HG02763 (cell line): ENCODE measurements at regions not wholly inside any gene's neighbourhood (a gene's known extent, or its start where the extent isn't known, plus 50 kb on each side); places are given as distances from the start of the nearest gene placed in this dataset.
"Not testable (repeated sequence)": the region's sequence is repeated elsewhere in the genome, so short reads cannot be mapped to it uniquely, and the experiment has no call there.

Source experiments
- ATAC-seq: cut with Tn5 transposase; IDR thresholded peaks from one replicate; pipeline ENCODE4 v1.9.1; 2021; ENCODE audit warnings: mild to moderate bottlenecking, moderate library complexity; ENCODE audit not compliant: unreplicated experiment

DNA sequence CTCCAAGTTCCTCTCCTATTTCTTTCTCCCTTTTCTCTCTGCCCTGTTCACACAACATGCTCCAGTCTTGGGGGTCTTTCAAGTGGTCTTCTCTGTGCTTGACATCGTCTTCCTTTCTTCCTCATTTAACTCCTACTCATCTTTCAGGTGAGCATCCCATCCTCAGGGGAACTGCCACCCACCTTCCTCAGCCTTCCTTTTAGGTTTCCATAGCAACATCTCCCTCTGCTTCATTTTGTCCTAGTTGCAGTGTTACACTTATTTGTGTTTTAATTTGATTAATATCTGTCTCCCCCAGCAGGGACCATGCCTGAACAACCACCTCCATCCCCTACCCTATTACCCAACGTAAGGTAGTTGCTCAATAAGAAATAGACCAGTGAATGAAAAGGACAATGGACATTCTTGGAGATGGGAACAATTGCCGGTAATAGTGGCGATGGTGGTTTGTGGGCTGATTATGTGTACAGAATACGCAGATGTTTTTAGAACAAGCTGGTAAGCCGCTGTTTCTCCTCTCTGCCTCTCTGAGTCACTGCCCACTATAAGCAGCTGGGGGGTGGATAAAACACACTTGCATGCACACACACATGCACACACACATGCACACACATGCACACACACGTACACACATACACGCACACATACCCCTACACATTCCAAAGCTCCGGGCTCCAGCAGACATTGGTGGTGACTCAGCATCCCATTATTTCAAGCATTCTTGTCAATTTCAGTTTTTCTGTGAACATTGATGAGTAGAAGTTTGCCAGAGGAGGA lies 251.6 kb downstream of the GATA3 start:
- no peak for ATAC-seq

DNA sequence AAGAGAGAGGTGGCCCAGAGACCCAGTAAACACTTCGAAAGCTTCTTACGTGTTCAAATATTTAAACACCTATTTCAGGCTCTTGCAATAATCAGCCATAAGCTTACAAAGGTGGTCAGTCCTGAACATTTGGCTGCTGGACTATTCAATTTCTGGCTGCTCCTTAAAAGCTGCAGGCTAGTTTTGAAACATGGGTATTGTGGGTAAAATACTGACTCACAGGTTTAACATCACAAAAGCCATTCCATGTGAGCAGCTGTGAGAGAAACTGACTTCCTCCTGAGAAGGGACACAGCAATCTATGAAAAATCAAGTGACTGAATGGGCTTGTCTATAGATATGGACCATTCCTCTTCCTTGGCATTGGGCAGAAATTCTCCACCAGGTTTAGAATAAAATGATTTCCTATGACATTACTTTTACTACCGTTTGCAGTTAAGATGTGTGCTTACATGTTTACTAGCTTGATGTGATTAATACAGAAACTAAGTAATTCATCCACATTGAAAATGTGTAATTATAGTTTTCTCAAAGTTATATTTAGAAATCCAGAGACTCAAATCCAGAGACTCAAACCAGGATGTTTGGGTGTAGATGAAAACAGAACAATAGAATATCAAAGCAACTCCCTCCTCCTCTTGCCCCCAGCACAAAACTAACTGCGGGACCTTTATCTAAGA lies 252.3 kb downstream of the GATA3 start:
- ATAC-seq, result no peak

DNA sequence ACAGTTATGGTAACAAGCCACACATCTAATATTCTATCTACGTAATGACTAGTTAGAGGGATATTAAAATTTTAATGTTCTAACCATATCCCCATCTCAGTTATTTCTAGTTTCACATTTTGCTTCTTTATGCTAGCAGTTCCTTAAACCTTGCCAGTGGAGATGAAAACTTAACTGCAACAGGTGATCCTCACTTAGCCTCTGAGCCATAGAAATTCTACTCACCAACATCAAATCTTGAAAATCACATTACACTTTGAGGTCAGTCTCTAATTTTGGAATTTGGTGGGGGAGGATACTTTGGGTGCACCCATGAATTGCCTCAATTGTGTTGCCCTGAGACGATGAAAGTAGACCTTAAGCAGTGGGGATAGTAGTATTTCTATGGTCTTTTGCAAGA lies 256.4 kb downstream of the GATA3 start:
- ATAC-seq, result no peak

DNA sequence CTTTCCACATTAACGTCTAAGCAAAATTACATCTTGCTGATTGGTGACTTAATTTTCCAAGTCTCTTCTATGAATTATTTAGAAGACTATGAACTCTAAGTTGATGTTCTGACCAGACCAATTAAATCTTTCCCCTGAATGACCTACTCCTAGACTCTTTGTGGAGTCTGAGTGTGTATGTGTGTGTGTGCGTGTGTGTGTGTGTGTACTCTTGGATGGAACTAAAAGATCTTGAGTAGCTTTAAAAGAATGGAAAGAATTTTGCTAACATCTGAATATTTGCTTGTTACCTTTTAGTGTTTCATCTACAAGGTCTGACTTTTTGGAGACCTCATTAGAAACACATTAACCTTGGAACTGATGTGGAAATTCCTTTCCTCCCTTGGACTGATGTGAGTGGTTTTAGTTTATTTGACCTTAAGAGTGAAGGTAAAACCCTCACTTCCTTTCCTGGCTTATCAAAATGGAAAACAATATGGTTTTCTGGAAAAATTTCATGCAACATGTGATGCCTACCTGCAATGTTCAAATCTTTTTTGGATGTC lies 257.1 kb downstream of the GATA3 start:
- no peak for ATAC-seq

DNA sequence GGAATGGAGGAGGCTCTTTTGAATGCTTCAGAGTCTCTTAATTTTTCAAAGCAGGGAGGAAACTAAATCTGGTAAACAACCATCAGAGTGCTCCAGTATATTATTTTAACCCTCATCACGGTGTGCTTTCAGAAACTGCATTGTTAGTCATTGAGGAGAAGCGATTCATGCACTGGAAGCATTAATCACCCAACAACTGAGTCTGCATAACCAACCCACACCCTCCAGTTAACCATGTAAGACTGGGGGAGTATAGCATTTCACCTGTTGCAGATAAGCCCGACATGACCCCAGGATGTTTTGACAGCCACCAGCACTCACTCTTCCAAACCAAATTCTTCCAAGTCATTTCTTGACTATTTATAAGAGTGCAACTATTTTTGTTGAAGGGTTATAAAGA lies 257.6 kb downstream of the GATA3 start:
- no peak for ATAC-seq

DNA sequence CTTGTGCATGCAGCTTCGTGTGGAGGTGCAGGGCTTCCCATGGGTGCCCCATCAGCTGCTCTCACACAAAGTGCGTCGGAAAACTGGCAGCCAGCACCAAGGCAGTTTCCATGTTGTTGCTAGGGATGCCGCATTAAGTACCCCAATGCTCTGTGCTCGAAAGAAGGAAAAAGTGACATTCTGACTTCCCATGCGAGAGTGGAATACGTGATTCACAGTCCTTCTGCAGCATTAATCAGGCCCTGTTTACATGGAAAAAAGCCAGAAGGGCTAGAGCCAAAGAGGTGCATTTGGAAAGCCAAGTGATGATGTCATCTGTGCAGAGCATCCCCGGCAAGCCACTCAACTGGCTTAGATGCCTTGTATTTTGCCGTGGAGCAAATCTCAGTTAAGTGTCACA lies 258.3 kb downstream of the GATA3 start:
- no peak for ATAC-seq

DNA sequence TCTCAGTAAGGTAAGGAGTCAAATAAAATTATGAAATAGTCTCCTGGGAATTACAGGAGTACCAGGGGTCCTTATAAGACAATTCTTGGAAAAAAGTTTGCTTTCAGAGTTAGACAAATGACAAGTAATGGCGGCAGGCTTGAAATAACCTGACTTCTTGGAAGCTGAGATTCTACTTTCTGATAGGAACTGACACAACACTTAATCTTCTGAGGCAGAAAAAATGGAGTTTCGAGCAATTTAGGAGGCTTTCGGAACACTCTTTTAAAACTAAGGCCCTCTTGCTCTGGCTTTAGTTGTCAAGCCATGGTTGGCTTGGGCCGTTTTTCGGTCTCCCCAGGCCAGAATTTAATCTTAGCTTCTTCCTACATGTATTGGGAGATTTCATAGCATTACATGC lies 260.0 kb downstream of the GATA3 start:
- ATAC-seq, result no peak

DNA sequence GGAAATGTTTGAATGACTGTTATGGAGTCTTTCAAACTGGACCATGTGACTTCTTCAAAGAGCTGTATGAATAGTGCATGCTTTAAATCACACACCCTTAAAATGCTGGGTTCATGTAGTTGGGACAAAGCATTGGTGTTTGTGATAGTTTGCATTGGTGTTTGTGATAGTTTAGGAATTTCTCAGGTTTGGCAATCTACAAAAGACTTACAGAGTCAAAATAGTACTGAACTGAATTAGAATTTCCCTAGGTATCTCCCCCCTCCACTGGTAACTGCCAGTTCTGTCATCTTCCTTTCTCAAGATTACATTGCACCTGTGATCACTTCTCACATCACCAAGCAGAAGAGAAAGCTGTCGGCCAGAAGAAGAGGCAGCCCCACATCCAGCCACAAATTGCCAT lies 261.1 kb downstream of the GATA3 start:
- ATAC-seq, result no peak

DNA sequence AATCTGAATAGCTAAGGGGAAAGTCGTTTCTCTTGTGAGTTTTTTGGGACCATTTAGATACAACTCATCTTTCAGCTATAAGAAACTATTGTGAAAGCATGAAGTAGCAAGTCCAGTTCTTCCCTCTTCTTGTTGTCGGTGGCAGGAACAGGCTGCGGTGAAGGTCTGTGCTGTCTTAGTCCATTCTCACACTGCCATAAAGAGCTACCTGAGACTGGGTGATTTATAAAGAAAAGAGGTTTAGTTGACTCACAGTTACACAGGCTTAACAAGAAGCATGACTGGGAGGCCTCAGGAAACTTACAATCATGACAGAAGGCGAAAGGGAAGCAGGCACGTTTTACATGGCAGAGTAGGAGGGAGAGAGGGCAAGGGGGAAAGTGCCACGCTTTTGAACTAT lies 261.8 kb downstream of the GATA3 start:
- no peak for ATAC-seq

DNA sequence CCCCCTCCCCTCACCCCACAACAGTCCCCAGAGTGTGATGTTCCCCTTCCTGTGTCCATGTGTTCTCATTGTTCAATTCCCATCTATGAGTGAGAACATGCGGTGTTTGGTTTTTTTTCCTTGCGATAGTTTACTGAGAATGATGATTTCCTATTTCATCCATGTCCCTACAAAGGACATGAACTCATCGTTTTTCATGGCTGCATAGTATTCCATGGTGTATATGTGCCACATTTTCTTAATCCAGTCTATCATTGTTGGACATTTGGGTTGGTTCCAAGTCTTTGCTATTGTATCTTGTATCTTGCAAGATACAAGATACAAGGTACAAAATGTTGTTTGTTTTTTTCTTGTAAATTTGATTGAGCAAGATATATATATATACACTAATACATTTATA lies 263.9 kb downstream of the GATA3 start:
- not testable (repeated sequence) for ATAC-seq

DNA sequence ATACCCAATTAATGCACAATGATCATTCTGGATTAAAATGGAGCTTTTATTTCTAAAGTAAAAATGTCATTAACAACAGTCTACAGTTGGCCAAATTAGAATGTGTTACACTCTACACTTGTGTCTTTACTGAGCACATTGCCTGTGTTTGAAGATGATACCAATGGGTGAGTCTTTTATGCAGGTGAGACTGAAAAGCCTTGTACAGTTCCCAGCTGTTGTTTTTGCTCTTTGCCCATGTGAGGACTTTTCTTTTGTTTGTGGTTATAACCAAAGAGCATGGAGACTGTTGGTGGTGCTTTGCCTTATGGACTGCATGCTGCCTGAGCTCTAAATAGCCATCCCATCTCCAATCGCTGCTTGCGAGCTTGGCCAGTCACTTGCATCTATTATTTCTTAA lies 264.5 kb downstream of the GATA3 start:
- ATAC-seq, result no peak

DNA sequence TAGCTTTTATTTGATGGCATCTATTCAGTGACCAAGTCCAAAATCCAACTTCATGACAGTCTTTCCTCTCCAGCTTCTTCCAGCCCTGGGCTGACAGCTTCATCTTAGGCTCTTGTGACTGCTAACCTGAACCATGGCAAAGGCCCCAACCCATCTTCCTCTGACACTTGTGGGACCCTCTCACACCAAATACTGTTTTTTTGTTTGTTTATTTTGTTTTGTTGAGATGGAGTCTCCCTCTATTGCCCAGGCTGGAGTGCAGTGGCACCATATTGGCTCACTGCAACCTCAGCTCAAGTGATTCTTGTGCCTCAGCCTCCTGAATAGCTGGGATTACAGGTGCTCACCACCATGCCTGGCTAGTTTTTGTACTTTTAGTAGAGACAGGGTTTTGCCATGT lies 265.2 kb downstream of the GATA3 start:
- ATAC-seq, result no peak

DNA sequence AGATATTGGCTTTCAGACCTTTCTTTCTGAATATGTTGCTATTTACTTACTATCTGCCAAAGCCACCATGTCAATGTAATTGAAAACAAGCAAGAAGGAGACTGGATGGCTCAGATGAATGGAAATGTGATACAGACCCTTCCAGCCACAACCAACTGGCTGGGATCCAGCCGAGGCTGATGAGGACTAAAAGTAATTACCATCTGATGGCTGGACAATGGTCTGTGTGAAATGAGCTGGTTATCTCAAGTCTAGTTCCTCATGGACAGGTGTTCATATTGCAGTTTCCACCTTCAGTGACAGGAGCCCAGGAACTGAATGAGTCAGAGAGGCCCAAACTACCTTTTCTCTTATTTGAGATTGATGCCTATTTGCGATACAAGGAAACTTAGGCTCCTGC lies 267.5 kb downstream of the GATA3 start:
- no peak for ATAC-seq

DNA sequence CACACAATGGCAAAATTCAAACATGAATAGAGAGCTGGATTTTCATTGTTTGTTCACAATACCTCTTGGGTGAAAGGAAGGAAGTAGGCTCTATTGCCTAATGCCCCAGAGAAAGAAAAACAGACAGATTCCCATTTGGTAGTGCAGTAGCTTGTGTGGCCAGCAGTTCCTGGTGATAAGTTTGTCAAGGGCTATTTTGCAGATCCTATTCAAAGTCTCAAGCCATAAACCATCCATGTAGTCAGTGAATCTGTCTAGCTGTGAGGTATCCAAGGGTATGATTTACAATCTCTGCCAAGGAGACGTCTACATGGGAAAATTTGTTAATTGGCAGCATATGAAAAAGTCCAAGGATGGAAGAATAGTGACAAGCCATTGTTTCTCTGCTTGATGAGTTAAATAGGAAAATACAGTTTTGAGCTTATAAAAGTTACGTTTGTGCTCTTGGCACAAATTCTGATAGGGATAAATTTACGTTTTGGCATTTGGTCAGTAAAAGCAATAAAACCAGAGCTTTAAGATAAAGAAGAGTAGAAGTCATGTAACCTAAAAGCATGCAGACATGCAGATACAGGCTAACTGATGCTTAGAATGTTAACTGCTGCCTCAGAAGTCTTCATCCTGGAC lies 269.1 kb downstream of the GATA3 start:
- ATAC-seq, result no peak

DNA sequence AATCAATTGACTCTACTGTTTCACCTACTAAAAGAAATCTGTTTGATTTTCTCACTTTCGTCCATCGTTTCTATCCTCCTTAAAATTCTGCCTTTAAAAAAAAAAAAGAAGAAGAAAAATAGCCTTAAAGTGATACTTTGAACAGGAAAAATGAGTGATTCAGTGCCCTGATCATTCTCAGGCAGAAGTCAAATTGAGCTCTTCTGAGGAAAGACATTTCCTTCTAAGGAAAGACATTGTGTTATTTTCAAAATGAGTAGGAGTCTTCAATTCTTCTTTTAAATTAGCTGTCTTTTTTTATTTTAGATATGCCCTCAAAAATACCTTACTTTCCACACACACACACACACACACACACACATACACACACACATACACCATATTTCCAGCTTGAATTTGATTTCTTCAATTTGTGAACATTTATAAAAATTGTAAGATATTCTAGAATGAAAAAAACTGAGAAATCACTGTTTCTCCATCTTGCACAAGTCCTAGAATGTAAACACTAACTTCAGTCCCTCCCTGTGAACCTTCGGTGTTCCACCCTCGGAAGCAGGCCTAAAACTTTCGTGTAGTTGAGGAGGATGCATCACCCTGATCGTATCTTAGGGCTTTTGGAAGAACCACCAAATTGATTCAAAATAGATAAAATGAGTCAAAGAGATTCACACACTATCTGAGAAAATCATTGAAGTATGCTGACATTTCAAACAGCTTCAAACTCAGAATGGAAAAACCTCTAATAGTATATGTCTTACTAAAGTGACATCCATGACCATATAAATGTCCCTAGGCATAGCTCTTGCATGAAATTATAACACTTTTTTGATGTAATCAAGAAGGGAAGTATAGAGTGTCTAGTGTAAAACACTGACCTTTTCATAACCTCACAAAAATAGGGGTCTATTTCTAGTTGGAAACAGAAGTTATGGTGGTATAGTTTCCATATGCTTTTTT lies 270.8 kb downstream of the GATA3 start:
- ATAC-seq, result no peak

DNA sequence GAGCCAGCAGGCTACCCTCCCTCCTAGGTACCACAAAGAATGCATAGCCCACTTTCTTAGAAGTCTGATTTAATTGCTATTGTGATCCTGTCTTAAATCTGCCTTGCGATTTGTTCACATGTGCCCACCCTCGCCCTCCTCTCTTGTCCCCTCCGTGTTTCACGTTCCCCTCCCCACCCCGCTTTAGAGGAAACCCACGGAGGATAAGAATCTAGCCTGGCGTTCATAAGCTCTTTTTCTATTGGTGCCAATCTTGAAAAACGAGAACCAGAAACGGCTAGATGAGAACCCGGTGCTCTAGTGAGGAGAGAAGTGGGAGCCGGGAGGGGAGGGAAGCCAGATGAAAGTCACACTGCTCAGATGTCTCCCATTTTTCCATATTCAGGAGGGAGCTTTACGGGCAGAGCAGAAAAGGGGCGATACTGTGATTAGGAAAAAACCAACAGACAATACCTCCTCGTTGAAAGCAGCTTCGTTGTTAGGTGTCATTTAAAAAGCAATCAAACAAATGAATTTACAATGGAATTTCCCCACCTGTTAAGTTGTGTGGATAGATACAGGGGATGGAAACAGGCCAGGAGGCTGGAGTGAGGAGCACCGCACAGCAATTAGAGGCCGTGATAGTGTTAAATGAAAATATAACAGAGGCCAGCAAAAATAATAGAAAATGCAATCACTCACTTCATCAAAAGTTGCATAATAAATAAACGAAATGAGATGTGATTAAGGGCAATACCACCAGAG lies 272.1 kb downstream of the GATA3 start:
- ATAC-seq, result no peak

DNA sequence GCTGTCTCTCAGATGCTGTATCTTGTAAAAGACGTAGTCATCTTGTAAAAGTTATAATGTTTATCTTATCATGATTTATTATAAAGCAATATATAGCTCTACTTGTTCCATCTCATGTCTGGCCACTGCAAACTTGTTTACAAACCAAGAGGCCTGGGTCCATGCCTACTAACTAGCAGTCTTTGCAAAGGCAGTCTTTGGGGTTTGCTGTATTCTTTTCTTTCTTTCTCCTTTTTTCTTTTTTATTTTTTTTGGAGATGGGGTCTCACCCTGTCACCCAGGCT lies 272.6 kb downstream of the GATA3 start:
- ATAC-seq, result no peak

DNA sequence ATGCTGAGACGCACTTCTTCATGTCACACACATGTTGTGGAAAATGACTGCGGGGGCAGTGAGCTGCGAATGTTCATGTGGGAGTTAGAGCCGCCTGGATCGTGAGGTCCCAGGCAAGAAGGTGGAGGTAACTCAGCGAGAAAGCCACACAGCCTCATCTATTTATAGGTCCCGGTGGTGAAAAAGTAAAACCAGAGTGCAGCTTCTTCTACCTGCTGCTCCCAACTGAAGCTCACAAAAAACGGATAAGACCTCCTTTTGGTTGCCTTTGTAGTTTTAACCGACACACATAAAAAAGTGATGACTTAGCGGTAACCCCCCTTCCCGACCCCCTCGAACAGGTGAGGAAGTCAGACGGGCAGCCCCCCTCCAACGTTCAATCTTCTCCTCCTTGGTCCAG lies 276.9 kb downstream of the GATA3 start:
- no peak for ATAC-seq

DNA sequence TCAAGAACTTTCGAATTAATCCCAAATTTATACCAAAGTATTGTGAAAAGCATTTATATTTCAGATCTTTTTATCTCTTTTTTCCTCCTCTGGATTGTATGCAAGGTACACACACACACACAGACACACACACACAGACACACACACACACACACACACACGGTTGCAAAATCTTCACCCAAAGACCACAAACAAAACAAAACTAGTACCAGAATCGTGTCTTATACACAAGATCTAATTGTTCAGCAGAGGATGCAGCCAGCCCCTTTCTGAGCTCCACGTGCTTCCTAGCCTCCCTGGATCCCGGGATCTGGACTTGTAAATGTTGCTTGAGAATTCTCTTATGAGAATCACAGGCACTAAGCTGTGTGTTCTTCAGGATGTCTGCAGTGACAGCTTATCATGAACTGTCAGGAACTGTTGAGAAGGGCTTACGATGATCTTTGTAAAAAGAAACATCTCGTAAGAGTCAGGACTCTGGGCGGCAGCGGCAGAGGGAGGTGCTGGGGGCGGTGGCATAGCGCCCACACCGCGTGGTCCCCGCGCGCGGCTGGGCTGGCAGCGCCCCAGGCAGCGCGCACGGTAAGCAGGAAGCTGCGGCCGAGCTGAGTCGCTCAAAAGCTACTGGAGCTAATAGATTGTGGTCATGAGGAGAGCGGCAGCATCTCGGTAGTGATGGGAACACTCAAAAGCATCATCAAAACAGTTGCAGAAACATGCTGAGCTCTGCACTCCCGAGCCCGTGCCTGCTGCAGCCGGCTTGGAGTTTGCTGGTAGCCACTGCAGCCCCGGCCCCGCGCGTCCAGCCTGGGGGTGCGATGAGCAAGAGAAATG lies 277.6 kb downstream of the GATA3 start:
- peak; percentile 77 for ATAC-seq

DNA sequence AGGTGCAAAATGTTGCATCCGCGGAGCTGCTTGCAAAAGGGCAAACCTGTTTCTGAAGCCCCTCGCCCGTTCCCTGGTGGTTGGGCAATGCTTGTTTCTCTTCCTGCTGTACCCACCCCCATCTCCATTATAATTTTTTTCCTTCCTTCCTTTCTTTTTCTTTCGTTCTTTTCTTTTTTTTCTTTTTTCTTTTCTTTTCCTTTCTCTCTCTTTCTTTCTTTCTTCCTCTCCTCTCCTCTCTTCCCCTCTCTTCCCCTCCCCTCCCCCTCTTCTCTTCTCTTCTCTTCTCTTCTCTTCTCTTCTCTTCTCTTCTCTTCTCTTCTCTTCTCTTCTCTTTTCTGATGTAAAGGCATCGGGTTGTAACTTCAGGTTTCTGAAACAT lies 278.2 kb downstream of the GATA3 start:
- ATAC-seq, result no peak
